GM10266 (cell line): ENCODE measurements at regions not wholly inside any gene's neighbourhood (a gene's known extent, or its start where the extent isn't known, plus 50 kb on each side); places are given as distances from the start of the nearest gene placed in this dataset.

Source experiments
- DNase-seq: peaks from one replicate; pipeline ENCODE4 v3.0.0; 2012; ENCODE audit errors: extremely low spot score
- TF ChIP-seq, protein P1 (sequence below): IDR thresholded peaks from 2 replicates; pipeline ENCODE4 v1.5.1; 2012; ENCODE audit warnings: mild to moderate bottlenecking, low read depth; ENCODE audit not compliant: control insufficient read depth, insufficient read depth; ENCODE audit errors: missing control alignments

DNA sequence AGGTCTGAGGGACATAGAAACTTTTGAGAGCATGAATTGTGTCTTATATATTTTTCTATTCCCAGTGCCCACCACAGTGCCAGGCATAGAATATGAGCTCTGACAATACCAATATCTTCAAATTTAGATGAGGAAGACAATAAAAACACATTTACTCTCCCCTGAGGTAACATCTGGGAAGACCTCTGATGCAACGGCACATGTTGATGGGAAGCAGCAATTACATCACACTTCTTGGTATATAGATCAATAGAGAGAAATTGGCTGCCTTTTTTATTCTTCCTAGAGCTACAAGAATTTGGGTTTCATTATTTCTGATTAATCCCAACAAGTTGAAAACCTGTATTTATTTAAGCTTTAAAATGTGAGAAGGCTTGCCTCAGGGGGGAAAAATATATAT lies 67.4 kb upstream of the SMAD1 start:
- DNase-seq = no peak
- TF ChIP-seq, protein P1, sequence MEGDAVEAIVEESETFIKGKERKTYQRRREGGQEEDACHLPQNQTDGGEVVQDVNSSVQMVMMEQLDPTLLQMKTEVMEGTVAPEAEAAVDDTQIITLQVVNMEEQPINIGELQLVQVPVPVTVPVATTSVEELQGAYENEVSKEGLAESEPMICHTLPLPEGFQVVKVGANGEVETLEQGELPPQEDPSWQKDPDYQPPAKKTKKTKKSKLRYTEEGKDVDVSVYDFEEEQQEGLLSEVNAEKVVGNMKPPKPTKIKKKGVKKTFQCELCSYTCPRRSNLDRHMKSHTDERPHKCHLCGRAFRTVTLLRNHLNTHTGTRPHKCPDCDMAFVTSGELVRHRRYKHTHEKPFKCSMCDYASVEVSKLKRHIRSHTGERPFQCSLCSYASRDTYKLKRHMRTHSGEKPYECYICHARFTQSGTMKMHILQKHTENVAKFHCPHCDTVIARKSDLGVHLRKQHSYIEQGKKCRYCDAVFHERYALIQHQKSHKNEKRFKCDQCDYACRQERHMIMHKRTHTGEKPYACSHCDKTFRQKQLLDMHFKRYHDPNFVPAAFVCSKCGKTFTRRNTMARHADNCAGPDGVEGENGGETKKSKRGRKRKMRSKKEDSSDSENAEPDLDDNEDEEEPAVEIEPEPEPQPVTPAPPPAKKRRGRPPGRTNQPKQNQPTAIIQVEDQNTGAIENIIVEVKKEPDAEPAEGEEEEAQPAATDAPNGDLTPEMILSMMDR = no peak

DNA sequence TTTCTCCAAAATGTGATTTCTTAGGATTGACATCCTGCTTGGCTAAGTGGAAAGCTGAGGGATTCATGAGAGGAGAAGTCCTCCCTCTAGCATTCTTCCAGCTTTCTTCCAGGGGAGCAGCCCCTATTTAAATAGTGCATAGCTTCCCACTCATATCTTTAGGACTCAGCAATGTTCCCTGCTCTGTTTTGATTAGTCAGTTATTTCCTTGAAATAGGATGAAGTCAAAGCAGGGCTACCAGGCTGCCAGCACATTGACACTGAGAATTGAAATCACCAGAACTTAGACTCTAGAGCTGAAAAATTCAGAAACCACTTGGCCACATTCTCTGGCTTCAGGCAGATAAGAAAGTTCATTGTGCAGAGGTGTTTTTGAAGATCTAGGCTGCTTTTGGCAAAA lies 74.7 kb upstream of the SMAD1 start:
- DNase-seq = no peak
- TF ChIP-seq, protein P1 = no peak

DNA sequence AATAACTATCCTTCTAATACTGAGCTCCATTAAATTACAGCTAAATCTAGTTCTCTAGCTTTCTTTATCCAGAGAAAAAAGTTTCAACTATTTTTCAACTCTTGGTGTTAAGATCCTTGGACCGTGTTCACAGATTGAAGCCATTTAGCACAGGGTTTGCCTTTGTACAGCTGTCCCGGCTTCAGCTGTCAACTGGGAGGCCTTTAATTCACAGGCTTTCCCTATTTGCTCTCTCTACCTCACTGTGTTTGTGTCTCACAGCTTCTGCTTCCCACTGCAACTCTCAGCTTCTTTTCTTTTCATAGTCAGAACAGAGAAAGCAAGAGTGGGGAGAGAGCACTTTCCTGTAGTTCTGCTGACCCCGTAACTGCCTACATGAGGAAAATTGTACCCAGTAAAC lies 76.9 kb upstream of the SMAD1 start:
- no peak for DNase-seq
- TF ChIP-seq, protein P1 = no peak

DNA sequence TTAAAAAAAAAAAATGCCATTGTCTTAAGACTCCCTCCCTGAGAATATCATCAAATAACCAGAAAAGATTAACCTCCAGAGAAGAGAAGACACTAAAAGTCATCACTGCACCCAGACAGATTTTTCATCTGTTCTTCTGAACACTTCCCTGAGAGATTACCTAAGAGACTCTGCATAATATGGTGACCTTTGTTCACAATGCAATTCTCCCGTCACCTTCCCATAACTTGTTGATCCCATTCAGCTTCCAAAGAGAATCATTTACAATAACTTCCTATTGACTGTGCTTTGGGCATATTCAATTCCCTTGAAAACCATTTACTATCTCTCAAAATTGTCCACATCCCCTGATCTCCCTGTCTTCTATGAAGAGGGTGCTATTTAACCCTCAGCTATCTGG lies 85.1 kb upstream of the SMAD1 start:
- no peak for DNase-seq
- TF ChIP-seq, protein P1 = no peak

DNA sequence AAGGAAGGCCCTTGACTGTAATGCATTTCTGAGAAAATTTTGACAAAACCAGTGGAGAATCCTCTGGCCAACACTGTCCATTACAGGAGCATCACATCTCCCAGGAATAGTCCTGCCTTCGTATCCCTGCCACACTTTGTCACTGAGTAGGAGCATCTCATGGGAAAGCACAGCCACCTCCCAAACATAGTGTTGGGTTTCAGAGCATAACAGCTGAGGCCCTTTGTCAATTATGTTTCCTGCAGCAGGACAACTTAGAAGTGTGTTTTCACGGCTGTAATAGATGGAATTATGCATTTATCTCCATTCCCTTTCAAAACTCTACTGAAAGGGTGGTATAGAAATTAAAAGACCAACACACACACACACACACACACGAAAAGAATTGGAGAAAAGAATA lies 91.1 kb upstream of the SMAD1 start:
- TF ChIP-seq, protein P1 = no peak

DNA sequence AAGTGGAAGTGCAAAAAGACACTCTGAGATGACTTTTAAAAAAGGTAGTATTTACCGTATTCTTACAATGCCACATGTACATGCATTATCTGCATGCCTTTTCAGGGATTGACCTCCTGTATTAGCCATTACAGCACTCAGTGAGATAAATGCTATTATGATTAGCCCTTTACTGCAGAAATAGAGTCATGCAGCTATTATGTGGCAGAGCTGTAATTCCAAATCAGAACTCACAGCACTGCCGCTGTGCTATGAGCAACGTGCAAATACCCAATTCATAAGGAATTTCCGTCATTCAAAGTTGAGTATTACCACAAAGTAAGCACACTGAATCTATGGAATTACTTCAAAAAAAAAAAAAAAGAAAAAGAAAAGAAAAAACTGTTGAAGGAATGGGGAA lies 92.1 kb upstream of the SMAD1 start:
- DNase-seq = no peak
- TF ChIP-seq, protein P1 = no peak

More for the DNA sequence above, 91.1 kb upstream of the SMAD1 start:
- no peak for DNase-seq

DNA sequence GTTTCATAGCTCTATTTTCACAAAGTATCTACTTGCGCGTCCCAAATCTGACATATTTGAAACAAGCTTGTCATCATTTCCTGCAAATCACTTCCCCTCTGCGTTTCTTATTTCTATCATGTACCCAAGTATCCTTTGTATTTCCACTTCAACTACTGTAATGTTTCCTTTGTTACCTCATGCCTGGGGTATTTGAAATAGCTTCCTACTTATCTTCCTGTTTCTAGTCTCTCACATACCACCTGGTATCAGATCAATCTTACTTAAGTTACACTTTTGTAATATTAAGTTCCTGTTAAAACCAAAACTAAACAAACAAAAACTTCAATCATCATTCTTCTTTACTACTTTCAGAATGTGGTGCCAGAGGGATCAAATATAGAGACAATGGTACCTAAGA lies 93.6 kb upstream of the SMAD1 start:
- no peak for DNase-seq
- TF ChIP-seq, protein P1 = no peak

DNA sequence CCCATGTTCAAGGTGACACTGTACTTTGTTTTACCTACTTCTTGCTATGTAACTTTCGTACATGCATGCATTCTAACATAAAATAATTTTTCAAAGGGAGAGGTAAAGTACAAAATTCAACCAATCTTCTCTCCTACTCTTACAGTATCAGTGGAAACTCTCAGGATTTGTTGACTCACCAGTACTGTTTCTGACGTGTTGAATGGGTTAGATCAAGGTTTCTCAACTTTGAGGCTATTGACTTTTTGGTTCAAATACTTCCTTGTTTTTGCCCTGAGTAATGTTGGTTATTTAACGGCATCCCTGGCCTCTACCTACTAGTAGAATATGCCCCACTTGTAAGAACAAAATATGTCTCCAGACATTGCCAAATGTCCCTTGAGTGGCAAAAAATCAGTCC lies 94.6 kb upstream of the SMAD1 start:
- TF ChIP-seq, protein P1 = no peak
- no peak for DNase-seq
